ENCODE measurements at regions not wholly inside any gene's neighbourhood (a gene's known extent, or its start where the extent isn't known, plus 50 kb on each side); places are given as distances from the start of the nearest gene placed in this dataset.

DNA sequence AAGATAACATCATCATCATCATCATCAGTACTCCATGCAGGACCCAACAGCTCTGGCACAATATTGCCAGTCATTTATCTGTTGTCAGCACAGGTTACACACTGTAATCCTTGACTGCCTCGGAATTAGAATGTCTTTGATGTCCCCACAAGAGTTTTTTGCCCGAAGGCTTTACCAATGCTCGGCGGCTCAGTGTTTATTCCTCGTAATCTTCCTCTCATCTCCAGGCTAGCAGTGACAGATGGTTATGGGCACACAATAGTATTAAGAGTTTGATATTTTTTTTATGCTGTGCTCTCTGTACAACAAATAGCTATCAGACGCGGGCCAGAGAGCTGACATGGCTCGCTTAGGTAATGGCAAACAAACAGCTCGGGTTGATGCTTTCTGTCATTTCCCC, 515.2 kb downstream of the ZEB2 start:
- DNase-seq (ENCODE audit: low spot score): no peak
- Histone ChIP-seq H3K36me3 (ENCODE audit: control insufficient read depth in 4 of 4, insufficient read depth in 3 of 4, low read depth in 1 of 4, low read length in 3 of 4) (no peaks in the 10 kb centered on the region), H3K4me1 (ENCODE audit: control insufficient read depth in 4 of 4, insufficient read depth in 4 of 4, low read length in 3 of 4) (no peaks in the 10 kb centered on the region), H3K9ac (ENCODE audit: low read depth in 1 of 2, low read length in 2 of 2) (no peak overlapping the region), H3K4me3 (ENCODE audit: low read depth in 1 of 3, low read length in 3 of 3) (no peak overlapping the region), H3K9me3 (ENCODE audit: control insufficient read depth in 4 of 4, low read length in 3 of 4) (no peaks in the 10 kb centered on the region), H3K27me3 (ENCODE audit: control insufficient read depth in 4 of 4, insufficient read depth in 4 of 4, low read length in 3 of 4) (no peaks in the 10 kb centered on the region), H3K27ac (ENCODE audit: low read depth in 1 of 2, low read length in 2 of 2) (no peak overlapping the region)
- no peak for TF ChIP-seq JUND (IDR thresholded peaks at IDR 0.05)
- TF ChIP-seq, protein P1, sequence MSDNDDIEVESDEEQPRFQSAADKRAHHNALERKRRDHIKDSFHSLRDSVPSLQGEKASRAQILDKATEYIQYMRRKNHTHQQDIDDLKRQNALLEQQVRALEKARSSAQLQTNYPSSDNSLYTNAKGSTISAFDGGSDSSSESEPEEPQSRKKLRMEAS (IDR thresholded peaks at IDR 0.05): no peak
- no peak for TF ChIP-seq TAF1 (conservative IDR thresholded peaks at IDR 0.05)
- TF ChIP-seq, protein P2, sequence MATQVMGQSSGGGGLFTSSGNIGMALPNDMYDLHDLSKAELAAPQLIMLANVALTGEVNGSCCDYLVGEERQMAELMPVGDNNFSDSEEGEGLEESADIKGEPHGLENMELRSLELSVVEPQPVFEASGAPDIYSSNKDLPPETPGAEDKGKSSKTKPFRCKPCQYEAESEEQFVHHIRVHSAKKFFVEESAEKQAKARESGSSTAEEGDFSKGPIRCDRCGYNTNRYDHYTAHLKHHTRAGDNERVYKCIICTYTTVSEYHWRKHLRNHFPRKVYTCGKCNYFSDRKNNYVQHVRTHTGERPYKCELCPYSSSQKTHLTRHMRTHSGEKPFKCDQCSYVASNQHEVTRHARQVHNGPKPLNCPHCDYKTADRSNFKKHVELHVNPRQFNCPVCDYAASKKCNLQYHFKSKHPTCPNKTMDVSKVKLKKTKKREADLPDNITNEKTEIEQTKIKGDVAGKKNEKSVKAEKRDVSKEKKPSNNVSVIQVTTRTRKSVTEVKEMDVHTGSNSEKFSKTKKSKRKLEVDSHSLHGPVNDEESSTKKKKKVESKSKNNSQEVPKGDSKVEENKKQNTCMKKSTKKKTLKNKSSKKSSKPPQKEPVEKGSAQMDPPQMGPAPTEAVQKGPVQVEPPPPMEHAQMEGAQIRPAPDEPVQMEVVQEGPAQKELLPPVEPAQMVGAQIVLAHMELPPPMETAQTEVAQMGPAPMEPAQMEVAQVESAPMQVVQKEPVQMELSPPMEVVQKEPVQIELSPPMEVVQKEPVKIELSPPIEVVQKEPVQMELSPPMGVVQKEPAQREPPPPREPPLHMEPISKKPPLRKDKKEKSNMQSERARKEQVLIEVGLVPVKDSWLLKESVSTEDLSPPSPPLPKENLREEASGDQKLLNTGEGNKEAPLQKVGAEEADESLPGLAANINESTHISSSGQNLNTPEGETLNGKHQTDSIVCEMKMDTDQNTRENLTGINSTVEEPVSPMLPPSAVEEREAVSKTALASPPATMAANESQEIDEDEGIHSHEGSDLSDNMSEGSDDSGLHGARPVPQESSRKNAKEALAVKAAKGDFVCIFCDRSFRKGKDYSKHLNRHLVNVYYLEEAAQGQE (IDR thresholded peaks at IDR 0.05): no peak
- TF ChIP-seq, protein P3, sequence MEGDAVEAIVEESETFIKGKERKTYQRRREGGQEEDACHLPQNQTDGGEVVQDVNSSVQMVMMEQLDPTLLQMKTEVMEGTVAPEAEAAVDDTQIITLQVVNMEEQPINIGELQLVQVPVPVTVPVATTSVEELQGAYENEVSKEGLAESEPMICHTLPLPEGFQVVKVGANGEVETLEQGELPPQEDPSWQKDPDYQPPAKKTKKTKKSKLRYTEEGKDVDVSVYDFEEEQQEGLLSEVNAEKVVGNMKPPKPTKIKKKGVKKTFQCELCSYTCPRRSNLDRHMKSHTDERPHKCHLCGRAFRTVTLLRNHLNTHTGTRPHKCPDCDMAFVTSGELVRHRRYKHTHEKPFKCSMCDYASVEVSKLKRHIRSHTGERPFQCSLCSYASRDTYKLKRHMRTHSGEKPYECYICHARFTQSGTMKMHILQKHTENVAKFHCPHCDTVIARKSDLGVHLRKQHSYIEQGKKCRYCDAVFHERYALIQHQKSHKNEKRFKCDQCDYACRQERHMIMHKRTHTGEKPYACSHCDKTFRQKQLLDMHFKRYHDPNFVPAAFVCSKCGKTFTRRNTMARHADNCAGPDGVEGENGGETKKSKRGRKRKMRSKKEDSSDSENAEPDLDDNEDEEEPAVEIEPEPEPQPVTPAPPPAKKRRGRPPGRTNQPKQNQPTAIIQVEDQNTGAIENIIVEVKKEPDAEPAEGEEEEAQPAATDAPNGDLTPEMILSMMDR (IDR thresholded peaks at IDR 0.05; ENCODE audit: low read depth, low read length, missing input control): no peak
- TF ChIP-seq RXRA (IDR thresholded peaks at IDR 0.05): no peak
- 93% methylated on average over 9 of the region's 9 CpGs for WGBS

DNA sequence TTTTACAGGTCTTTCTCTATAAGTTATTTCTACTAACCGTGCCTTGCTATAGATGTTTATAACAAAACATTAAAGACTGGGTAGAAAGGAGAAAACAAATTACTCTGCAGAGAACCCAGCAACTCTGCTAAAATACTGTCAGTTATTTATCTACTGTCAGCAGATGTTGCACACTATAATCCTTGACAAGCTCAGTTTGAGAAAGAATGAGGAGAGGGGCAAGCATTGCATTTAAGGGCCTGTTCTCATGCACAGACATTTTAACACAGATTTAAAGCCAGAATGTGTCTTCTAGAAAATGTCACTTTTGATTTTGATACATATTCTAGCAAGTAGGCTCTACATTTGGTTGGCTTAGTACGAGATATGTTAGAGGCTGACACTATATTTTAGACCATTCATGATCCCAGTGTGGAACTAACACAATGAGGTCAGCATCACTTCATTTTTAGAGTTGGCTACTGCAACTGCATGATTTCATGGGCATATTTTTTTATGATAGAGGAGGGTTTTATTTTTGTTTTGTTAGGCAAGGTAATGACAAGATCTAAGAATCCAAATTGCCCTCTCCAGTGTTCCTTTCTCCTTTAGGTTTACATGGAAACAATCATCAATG, 516.4 kb downstream of the ZEB2 start:
- H3K4me1 ChIP-seq (ENCODE audit: control insufficient read depth in 4 of 4, insufficient read depth in 4 of 4, low read length in 3 of 4): no peaks in the 10 kb centered on the region
- WGBS: 94% methylated on average over 2 of the region's 2 CpGs
- no peak for DNase-seq (ENCODE audit: low spot score)
- no peak overlapping the region for H3K27ac ChIP-seq (ENCODE audit: low read depth in 1 of 2, low read length in 2 of 2)
- TF ChIP-seq EGR1 (IDR thresholded peaks at IDR 0.05; ENCODE audit: low read depth in 2 of 2): no peak
- no peak for TF ChIP-seq RXRA (IDR thresholded peaks at IDR 0.05)
- TF ChIP-seq FOXA2 (IDR thresholded peaks at IDR 0.05): no peak
- no peak for TF ChIP-seq TAF1 (conservative IDR thresholded peaks at IDR 0.05)
- no peak for TF ChIP-seq GABPA (IDR thresholded peaks at IDR 0.05 in 1 of 2, conservative IDR thresholded peaks at IDR 0.05 in 1 of 2)
- TF ChIP-seq, protein P3 (IDR thresholded peaks at IDR 0.05; ENCODE audit: low read depth, low read length, missing input control): no peak
- TF ChIP-seq, protein P4, sequence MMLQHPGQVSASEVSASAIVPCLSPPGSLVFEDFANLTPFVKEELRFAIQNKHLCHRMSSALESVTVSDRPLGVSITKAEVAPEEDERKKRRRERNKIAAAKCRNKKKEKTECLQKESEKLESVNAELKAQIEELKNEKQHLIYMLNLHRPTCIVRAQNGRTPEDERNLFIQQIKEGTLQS (IDR thresholded peaks at IDR 0.05): no peak
- TF ChIP-seq, protein P1 (IDR thresholded peaks at IDR 0.05): no peak
- TF ChIP-seq NR2F2 (IDR thresholded peaks at IDR 0.05): no peak
- TF ChIP-seq, protein P5, sequence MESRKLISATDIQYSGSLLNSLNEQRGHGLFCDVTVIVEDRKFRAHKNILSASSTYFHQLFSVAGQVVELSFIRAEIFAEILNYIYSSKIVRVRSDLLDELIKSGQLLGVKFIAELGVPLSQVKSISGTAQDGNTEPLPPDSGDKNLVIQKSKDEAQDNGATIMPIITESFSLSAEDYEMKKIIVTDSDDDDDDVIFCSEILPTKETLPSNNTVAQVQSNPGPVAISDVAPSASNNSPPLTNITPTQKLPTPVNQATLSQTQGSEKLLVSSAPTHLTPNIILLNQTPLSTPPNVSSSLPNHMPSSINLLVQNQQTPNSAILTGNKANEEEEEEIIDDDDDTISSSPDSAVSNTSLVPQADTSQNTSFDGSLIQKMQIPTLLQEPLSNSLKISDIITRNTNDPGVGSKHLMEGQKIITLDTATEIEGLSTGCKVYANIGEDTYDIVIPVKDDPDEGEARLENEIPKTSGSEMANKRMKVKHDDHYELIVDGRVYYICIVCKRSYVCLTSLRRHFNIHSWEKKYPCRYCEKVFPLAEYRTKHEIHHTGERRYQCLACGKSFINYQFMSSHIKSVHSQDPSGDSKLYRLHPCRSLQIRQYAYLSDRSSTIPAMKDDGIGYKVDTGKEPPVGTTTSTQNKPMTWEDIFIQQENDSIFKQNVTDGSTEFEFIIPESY (IDR thresholded peaks at IDR 0.05): no peak
- no peak for TF ChIP-seq HNF4A (conservative IDR thresholded peaks at IDR 0.05)
- TF ChIP-seq HNF4G (IDR thresholded peaks at IDR 0.05): no peak
- TF ChIP-seq YY1 (IDR thresholded peaks at IDR 0.05): no peak
- no peak overlapping the region for H3K9ac ChIP-seq (ENCODE audit: low read depth in 1 of 2, low read length in 2 of 2)
- H3K27me3 ChIP-seq (ENCODE audit: control insufficient read depth in 4 of 4, insufficient read depth in 4 of 4, low read length in 3 of 4): no peaks in the 10 kb centered on the region
- H3K36me3 ChIP-seq (ENCODE audit: control insufficient read depth in 4 of 4, insufficient read depth in 3 of 4, low read depth in 1 of 4, low read length in 3 of 4): no peaks in the 10 kb centered on the region
- H3K9me3 ChIP-seq (ENCODE audit: control insufficient read depth in 4 of 4, low read length in 3 of 4): no peaks in the 10 kb centered on the region
- no peak overlapping the region for H3K4me3 ChIP-seq (ENCODE audit: low read depth in 1 of 3, low read length in 3 of 3)
